Tibial nerve (tissue), 4 donors: ENCODE measurements at regions not wholly inside any gene's neighbourhood (a gene's known extent, or its start where the extent isn't known, plus 50 kb on each side); places are given as distances from the start of the nearest gene placed in this dataset.

Source experiments
- CTCF ChIP-seq, 5 experiments: fragments of 200-600 bp in 3 of 5; fragments of 450-650 bp in 2 of 5; sonication (generic) in 3 of 5; IDR thresholded peaks; one replicate each; pipeline ENCODE4 v1.5.1; 2016 to 2019; ENCODE audit warnings: antibody characterized with exemption in 5 of 5, mild to moderate bottlenecking in 3 of 5, moderate library complexity in 2 of 5
- EP300 ChIP-seq, 2 donors: sonication (generic); formaldehyde crosslinking; IDR thresholded peaks; one replicate each; pipeline ENCODE4 v1.6.1; 2017; ENCODE audit warnings: antibody characterized with exemption in 2 of 2, mild to moderate bottlenecking in 1 of 2
- POLR2A ChIP-seq, 2 donors: fragments of 450-650 bp; IDR thresholded peaks; one replicate each; pipeline ENCODE4 v1.6.1; 2017; ENCODE audit warnings: antibody characterized with exemption in 2 of 2, mild to moderate bottlenecking in 2 of 2, moderate library complexity in 2 of 2

- TF ChIP-seq CTCF (IDR thresholded peaks at IDR 0.05), result no peak
- no peak for TF ChIP-seq EP300 (IDR thresholded peaks at IDR 0.05)
- no peak for TF ChIP-seq POLR2A (IDR thresholded peaks at IDR 0.05)
Measured at GRCh38 chr1:114258074-114258473, 104.4 kb upstream of the SYT6 start.
